Middle frontal gyrus (tissue), 1 donor: ENCODE measurements at regions not wholly inside any gene's neighbourhood (a gene's known extent, or its start where the extent isn't known, plus 50 kb on each side); places are given as distances from the start of the nearest gene placed in this dataset.

Source experiments
- DNase-seq: peaks from one replicate; pipeline ENCODE4 v3.0.0-alpha.2; 2015; ENCODE audit warnings: low spot score; ENCODE audit errors: extremely low spot score

GRCh38 chr5:87101321-87101720, 166.4 kb upstream of the RASA1 start:
- no peak for DNase-seq

GRCh38 chr5:87102841-87103240, 164.8 kb upstream of the RASA1 start:
- no peak for DNase-seq

GRCh38 chr5:87103616-87104287, 163.9 kb upstream of the RASA1 start:
- no peak for DNase-seq

- DNase-seq, result no peak
Measured at GRCh38 chr5:87105577-87105976, 162.1 kb upstream of the RASA1 start.

- DNase-seq, result no peak
Measured at GRCh38 chr5:87109746-87110145, 157.9 kb upstream of the RASA1 start.

GRCh38 chr5:87110721-87111120, 157.0 kb upstream of the RASA1 start:
- DNase-seq, result no peak

- no peak for DNase-seq
Measured at GRCh38 chr5:87113861-87114260, 153.8 kb upstream of the RASA1 start.

- DNase-seq, result no peak
Measured at GRCh38 chr5:87114631-87115030, 153.1 kb upstream of the RASA1 start.

GRCh38 chr5:87115839-87116364, 151.8 kb upstream of the RASA1 start:
- no peak for DNase-seq

- DNase-seq, result no peak
Measured at GRCh38 chr5:87116825-87117512, 150.7 kb upstream of the RASA1 start.

- no peak for DNase-seq
Measured at GRCh38 chr5:87119588-87119987, 148.1 kb upstream of the RASA1 start.

GRCh38 chr5:87120518-87121303, 147.0 kb upstream of the RASA1 start:
- no peak for DNase-seq

GRCh38 chr5:87121304-87122150, 146.2 kb upstream of the RASA1 start:
- DNase-seq, result peak; percentile 52

GRCh38 chr5:87122151-87122977, 145.3 kb upstream of the RASA1 start:
- DNase-seq, result no peak

GRCh38 chr5:87125766-87126165, 141.9 kb upstream of the RASA1 start:
- DNase-seq, result no peak

- DNase-seq, result no peak
Measured at GRCh38 chr5:87126869-87127268, 140.8 kb upstream of the RASA1 start.

GRCh38 chr5:87127426-87127825, 140.3 kb upstream of the RASA1 start:
- DNase-seq, result no peak

GRCh38 chr5:87127956-87128687, 139.6 kb upstream of the RASA1 start:
- DNase-seq, result no peak

- no peak for DNase-seq
Measured at GRCh38 chr5:87129046-87129445, 138.6 kb upstream of the RASA1 start.

GRCh38 chr5:87132696-87133095, 135.0 kb upstream of the RASA1 start:
- DNase-seq, result no peak
